HG03460 (cell line): ENCODE measurements at regions not wholly inside any gene's neighbourhood (a gene's known extent, or its start where the extent isn't known, plus 50 kb on each side); places are given as distances from the start of the nearest gene placed in this dataset.
"Not testable (repeated sequence)": the region's sequence is repeated elsewhere in the genome, so short reads cannot be mapped to it uniquely, and the experiment has no call there.

Experiments
- ATAC-seq: cut with Tn5 transposase; IDR thresholded peaks from one replicate; pipeline ENCODE4 v1.9.1; 2021; ENCODE audit not compliant: unreplicated experiment

- ATAC-seq, result no peak
Observed at GRCh38 chr11:130550150-130550549, 101.7 kb downstream of the ADAMTS15 start.

- ATAC-seq, result no peak
Observed at GRCh38 chr11:130550984-130551383, 102.5 kb downstream of the ADAMTS15 start.

GRCh38 chr11:130551388-130551787, 102.9 kb downstream of the ADAMTS15 start:
- no peak for ATAC-seq

GRCh38 chr11:130553306-130553705, 104.9 kb downstream of the ADAMTS15 start:
- no peak for ATAC-seq

GRCh38 chr11:130554241-130555055, 106.0 kb downstream of the ADAMTS15 start:
- no peak for ATAC-seq

GRCh38 chr11:130555251-130555841, 106.9 kb downstream of the ADAMTS15 start:
- no peak for ATAC-seq

- no peak for ATAC-seq
Observed at GRCh38 chr11:130560000-130560780, 111.7 kb downstream of the ADAMTS15 start.

GRCh38 chr11:130560781-130561109, 112.3 kb downstream of the ADAMTS15 start:
- no peak for ATAC-seq

- no peak for ATAC-seq
Observed at GRCh38 chr11:130561441-130561881, 113.0 kb downstream of the ADAMTS15 start.

- no peak for ATAC-seq
Observed at GRCh38 chr11:130562549-130562948, 114.1 kb downstream of the ADAMTS15 start.

GRCh38 chr11:130566360-130566759, 117.9 kb downstream of the ADAMTS15 start:
- not testable (repeated sequence) for ATAC-seq

GRCh38 chr11:130571519-130571918, 123.1 kb downstream of the ADAMTS15 start:
- ATAC-seq, result no peak

- ATAC-seq, result no peak
Observed at GRCh38 chr11:130571947-130572584, 123.6 kb downstream of the ADAMTS15 start.

- ATAC-seq, result no peak
Observed at GRCh38 chr11:130573767-130574166, 125.3 kb downstream of the ADAMTS15 start.

GRCh38 chr11:130574740-130575139, 126.3 kb downstream of the ADAMTS15 start:
- ATAC-seq, result no peak

- no peak for ATAC-seq
Observed at GRCh38 chr11:130576146-130576545, 127.7 kb downstream of the ADAMTS15 start.

- ATAC-seq, result no peak
Observed at GRCh38 chr11:130578738-130579368, 130.4 kb downstream of the ADAMTS15 start.

- no peak for ATAC-seq
Observed at GRCh38 chr11:130580372-130580771, 131.9 kb downstream of the ADAMTS15 start.

GRCh38 chr11:130580891-130581492, 132.5 kb downstream of the ADAMTS15 start:
- no peak for ATAC-seq

- no peak for ATAC-seq
Observed at GRCh38 chr11:130581646-130582045, 133.2 kb downstream of the ADAMTS15 start.
